ENCODE measurements at regions not wholly inside any gene's neighbourhood (a gene's known extent, or its start where the extent isn't known, plus 50 kb on each side); places are given as distances from the start of the nearest gene placed in this dataset.

DNA sequence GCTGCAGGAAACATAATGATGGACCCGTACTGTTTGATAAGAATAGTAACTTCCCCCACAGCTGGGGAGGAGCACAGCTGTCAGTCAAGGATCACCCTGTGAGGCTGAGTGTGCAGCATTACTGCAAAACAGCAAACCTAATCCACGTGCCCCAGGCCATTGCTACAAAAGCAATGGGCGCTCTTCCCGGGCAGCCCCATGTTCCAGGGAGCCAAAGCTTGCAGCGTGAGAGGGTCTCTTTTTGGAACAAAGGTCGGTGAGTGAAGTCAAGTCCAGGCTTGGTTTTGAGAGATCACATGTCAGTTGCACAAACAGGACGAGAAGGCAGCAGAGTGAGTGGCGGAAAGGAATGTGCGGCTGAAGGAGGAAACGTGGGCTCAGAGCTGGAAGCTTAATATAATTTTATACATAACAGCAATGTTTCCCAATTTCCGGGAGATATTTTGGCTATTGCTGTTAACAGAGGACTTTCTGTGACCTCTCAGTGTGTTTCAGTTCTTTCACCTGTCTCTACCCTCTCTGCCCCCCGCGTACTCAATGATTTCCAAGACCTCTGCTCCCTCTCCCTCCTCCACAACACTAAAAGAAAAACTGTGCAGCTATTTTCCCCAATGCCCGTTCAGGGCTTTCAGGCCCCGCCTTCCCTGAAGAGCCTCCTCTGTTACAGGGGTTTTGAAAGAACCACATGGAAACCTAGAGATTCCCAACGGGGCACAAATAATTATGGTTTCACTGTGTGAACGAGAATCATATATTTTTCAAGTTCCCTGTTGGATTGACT, 128.9 kb downstream of the MTPAP start:
- Histone ChIP-seq H2BK5ac (ENCODE audit: insufficient read length, low read length) (no peak overlapping the region), H3K56ac (ENCODE audit: insufficient read length, low read depth, low read length) (no peak overlapping the region), H3K9ac (ENCODE audit: extremely low read depth, insufficient read length, low read length) (no peak overlapping the region), H2AFZ (ENCODE audit: low read length) (no peak overlapping the region), H3K27me3 (ENCODE audit: insufficient read depth, low read length) (no peaks in the 10 kb centered on the region), H3K14ac (ENCODE audit: insufficient read depth, low read length) (no peak overlapping the region), H3K4me1 (ENCODE audit: insufficient read depth, low read length) (no peaks in the 10 kb centered on the region), H3K18ac (ENCODE audit: insufficient read length, low read depth, low read length) (no peak overlapping the region), H2BK120ac (ENCODE audit: low read depth, low read length, poor library complexity, severe bottlenecking) (no peak overlapping the region), H3K79me2 (ENCODE audit: insufficient read depth, low read length) (no peaks in the 10 kb centered on the region), H3K9me3 (ENCODE audit: control insufficient read depth, low read depth, low read length) (no peaks in the 10 kb centered on the region), H2BK12ac (ENCODE audit: insufficient read length, low read depth, low read length) (no peak overlapping the region), H4K20me1 (ENCODE audit: control insufficient read depth, insufficient read depth, insufficient read length) (no peaks in the 10 kb centered on the region), H3K27ac (ENCODE audit: insufficient read length, low read depth, low read length) (no peak overlapping the region), H3T11ph (ENCODE audit: low read length) (no peak overlapping the region), H3K79me1 (ENCODE audit: insufficient read depth, low read depth, low read length, poor library complexity, severe bottlenecking) (no peaks in the 10 kb centered on the region), H2BK15ac (ENCODE audit: low read depth, low read length) (no peak overlapping the region), H4K91ac (ENCODE audit: insufficient read length, low read depth, low read length) (no peak overlapping the region), H2BK20ac (ENCODE audit: low read depth, low read length, poor library complexity, severe bottlenecking) (no peak overlapping the region), H3K23ac (ENCODE audit: insufficient read length, low read depth, low read length) (no peak overlapping the region), H2AK5ac (ENCODE audit: insufficient read length, low read length) (no peak overlapping the region), H3K4me2 (ENCODE audit: insufficient read depth, insufficient read length, low read length) (no peak overlapping the region), H4K8ac (replicated peaks; ENCODE audit: insufficient read length, low read depth, low read length) (no peak overlapping the region), H3K23me2 (ENCODE audit: insufficient read length, low read depth, low read length, poor library complexity, severe bottlenecking) (no peaks in the 10 kb centered on the region), H4K5ac (ENCODE audit: insufficient read length, low read depth, low read length) (no peak overlapping the region), H3K4ac (ENCODE audit: low read depth, low read length) (no peak overlapping the region)
- DNase-seq, result no peak
- peaks cover 10 to 13% of the 10 kb centered on the region in 2 experiments for H3K4me1 Mint-ChIP-seq
- H3K27ac Mint-ChIP-seq, result peak overlapping the region in 1 of 3 experiments; percentile 27; a peak in 2 of 7 replicates
- H3K9me3 Mint-ChIP-seq, result peaks cover 0 to 1% of the 10 kb centered on the region in 2 experiments; a peak in 2 of 5 replicates
- H3K36me3 Mint-ChIP-seq (ENCODE audit: insufficient read depth in 1 of 3, low read depth in 3 of 3), result no peaks in the 10 kb centered on the region
- TF ChIP-seq, protein P1, sequence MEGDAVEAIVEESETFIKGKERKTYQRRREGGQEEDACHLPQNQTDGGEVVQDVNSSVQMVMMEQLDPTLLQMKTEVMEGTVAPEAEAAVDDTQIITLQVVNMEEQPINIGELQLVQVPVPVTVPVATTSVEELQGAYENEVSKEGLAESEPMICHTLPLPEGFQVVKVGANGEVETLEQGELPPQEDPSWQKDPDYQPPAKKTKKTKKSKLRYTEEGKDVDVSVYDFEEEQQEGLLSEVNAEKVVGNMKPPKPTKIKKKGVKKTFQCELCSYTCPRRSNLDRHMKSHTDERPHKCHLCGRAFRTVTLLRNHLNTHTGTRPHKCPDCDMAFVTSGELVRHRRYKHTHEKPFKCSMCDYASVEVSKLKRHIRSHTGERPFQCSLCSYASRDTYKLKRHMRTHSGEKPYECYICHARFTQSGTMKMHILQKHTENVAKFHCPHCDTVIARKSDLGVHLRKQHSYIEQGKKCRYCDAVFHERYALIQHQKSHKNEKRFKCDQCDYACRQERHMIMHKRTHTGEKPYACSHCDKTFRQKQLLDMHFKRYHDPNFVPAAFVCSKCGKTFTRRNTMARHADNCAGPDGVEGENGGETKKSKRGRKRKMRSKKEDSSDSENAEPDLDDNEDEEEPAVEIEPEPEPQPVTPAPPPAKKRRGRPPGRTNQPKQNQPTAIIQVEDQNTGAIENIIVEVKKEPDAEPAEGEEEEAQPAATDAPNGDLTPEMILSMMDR (conservative IDR thresholded peaks at IDR 0.05), result no peak
- WGBS (ENCODE audit: extremely low coverage, insufficient read length, low lambda C conversion rate), result no CpG with 5 or more reads among the region's 17 CpGs
- no peak overlapping the region for H3K4me3 Mint-ChIP-seq
- H3K27me3 Mint-ChIP-seq (ENCODE audit: low read depth), result peaks cover 4% of the 10 kb centered on the region
